ENCODE measurements at regions not wholly inside any gene's neighbourhood (a gene's known extent, or its start where the extent isn't known, plus 50 kb on each side); places are given as distances from the start of the nearest gene placed in this dataset.

DNA sequence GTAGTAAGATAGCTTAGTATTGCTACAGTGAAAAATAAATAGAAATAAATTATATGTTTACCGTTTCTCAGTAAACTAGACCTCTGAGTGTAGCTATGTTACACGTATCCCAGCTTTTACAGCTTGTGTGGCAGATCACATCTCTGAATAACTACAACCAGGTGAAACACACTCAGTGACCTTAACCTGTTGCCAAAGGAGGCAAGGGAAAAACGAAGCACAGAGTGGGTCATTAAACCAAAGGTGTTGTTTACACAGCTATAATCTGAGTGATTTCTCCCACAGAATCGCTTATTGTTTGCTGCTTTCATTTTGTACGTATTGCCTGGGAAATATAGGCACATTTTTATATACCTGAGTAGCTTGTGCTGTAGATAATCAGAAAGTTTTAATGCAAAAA, 688.2 kb upstream of the KIF2B start:
- dilution Hi-C loops (cut with MboI; ENCODE audit: extremely low pct_ligation_motif_present, low sequenced_read_pairs): no loop called here
- TF ChIP-seq, protein P1, sequence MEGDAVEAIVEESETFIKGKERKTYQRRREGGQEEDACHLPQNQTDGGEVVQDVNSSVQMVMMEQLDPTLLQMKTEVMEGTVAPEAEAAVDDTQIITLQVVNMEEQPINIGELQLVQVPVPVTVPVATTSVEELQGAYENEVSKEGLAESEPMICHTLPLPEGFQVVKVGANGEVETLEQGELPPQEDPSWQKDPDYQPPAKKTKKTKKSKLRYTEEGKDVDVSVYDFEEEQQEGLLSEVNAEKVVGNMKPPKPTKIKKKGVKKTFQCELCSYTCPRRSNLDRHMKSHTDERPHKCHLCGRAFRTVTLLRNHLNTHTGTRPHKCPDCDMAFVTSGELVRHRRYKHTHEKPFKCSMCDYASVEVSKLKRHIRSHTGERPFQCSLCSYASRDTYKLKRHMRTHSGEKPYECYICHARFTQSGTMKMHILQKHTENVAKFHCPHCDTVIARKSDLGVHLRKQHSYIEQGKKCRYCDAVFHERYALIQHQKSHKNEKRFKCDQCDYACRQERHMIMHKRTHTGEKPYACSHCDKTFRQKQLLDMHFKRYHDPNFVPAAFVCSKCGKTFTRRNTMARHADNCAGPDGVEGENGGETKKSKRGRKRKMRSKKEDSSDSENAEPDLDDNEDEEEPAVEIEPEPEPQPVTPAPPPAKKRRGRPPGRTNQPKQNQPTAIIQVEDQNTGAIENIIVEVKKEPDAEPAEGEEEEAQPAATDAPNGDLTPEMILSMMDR (optimal IDR thresholded peaks at IDR 0.05 in 1 of 3, IDR thresholded peaks at IDR 0.05 in 1 of 3, conservative IDR thresholded peaks at IDR 0.05 in 1 of 3; ENCODE audit: extremely low read depth in 1 of 3, insufficient read depth in 2 of 3, low read length in 3 of 3): no peak
- TF ChIP-seq EZH2 (IDR thresholded peaks at IDR 0.05; ENCODE audit: low read length): no peak
- Histone ChIP-seq H3K4me3 (ENCODE audit: control insufficient read depth in 2 of 3, extremely low read depth in 1 of 3, insufficient read depth in 2 of 3, low read depth in 1 of 3, low read length in 3 of 3) (no peak overlapping the region), H2AFZ (ENCODE audit: control insufficient read depth, low read length) (no peak overlapping the region), H3K4me2 (ENCODE audit: control insufficient read depth, extremely low read depth, insufficient read depth, low read depth, low read length) (no peak overlapping the region), H3K4me1 (ENCODE audit: control insufficient read depth, extremely low read depth, insufficient read depth, low read length) (no peaks in the 10 kb centered on the region), H3K27me3 (ENCODE audit: control insufficient read depth, extremely low read depth, insufficient read depth, low read length) (no peaks in the 10 kb centered on the region), H3K9me3 (ENCODE audit: control insufficient read depth, low read depth, low read length) (no peaks in the 10 kb centered on the region), H3K79me2 (ENCODE audit: control insufficient read depth, insufficient read depth, low read length) (no peaks in the 10 kb centered on the region), H3K36me3 (ENCODE audit: control insufficient read depth in 2 of 2, extremely low read depth in 1 of 2, insufficient read depth in 2 of 2, low read length in 2 of 2) (no peaks in the 10 kb centered on the region), H3K9ac (ENCODE audit: control insufficient read depth, extremely low read depth, insufficient read depth, low read length) (no peak overlapping the region), H3K27ac (ENCODE audit: control insufficient read depth, insufficient read depth, low read length) (no peak overlapping the region), H3K9me1 (ENCODE audit: control insufficient read depth, extremely low read depth, insufficient read depth, low read length) (no peaks in the 10 kb centered on the region), H4K20me1 (ENCODE audit: control insufficient read depth, extremely low read depth, insufficient read depth, low read length) (no peaks in the 10 kb centered on the region)
- DNase-seq (ENCODE audit: low read depth, low spot score) (no peak), FAIRE-seq (no peak)

DNA sequence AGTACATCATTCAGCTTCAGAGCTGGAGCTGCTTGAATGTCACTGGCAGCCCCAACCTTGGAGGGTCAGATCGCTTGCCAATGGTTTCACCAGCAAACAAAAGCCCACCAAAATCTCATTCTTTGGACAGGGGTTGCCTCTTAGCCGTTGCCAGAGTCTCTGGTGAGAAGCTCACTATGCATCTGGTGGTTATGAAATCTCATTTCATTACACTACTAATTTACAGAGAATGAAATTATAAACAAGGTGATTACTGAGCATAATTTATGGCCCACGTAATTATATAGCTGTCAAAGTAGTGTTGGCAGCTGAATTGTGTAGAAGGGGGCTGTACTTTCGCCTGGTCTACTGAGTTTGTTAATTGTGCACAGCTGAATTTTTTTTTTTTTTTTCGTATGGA, 688.9 kb upstream of the KIF2B start:
- Histone ChIP-seq H3K4me1 (ENCODE audit: control insufficient read depth, extremely low read depth, insufficient read depth, low read length) (no peaks in the 10 kb centered on the region), H3K9ac (ENCODE audit: control insufficient read depth, extremely low read depth, insufficient read depth, low read length) (no peak overlapping the region), H3K9me1 (ENCODE audit: control insufficient read depth, extremely low read depth, insufficient read depth, low read length) (no peaks in the 10 kb centered on the region), H3K36me3 (ENCODE audit: control insufficient read depth in 2 of 2, extremely low read depth in 1 of 2, insufficient read depth in 2 of 2, low read length in 2 of 2) (no peaks in the 10 kb centered on the region), H3K79me2 (ENCODE audit: control insufficient read depth, insufficient read depth, low read length) (no peaks in the 10 kb centered on the region), H2AFZ (ENCODE audit: control insufficient read depth, low read length) (no peak overlapping the region), H3K27ac (ENCODE audit: control insufficient read depth, insufficient read depth, low read length) (no peak overlapping the region), H4K20me1 (ENCODE audit: control insufficient read depth, extremely low read depth, insufficient read depth, low read length) (no peaks in the 10 kb centered on the region), H3K27me3 (ENCODE audit: control insufficient read depth, extremely low read depth, insufficient read depth, low read length) (no peaks in the 10 kb centered on the region), H3K4me2 (ENCODE audit: control insufficient read depth, extremely low read depth, insufficient read depth, low read depth, low read length) (no peak overlapping the region), H3K4me3 (ENCODE audit: control insufficient read depth in 2 of 3, extremely low read depth in 1 of 3, insufficient read depth in 2 of 3, low read depth in 1 of 3, low read length in 3 of 3) (no peak overlapping the region), H3K9me3 (ENCODE audit: control insufficient read depth, low read depth, low read length) (no peaks in the 10 kb centered on the region)
- FAIRE-seq: no peak
- dilution Hi-C loops (cut with MboI; ENCODE audit: extremely low pct_ligation_motif_present, low sequenced_read_pairs): no loop called here
- DNase-seq (ENCODE audit: low read depth, low spot score): no peak
- TF ChIP-seq, protein P1 (optimal IDR thresholded peaks at IDR 0.05 in 1 of 3, IDR thresholded peaks at IDR 0.05 in 1 of 3, conservative IDR thresholded peaks at IDR 0.05 in 1 of 3; ENCODE audit: extremely low read depth in 1 of 3, insufficient read depth in 2 of 3, low read length in 3 of 3): no peak
- TF ChIP-seq EZH2 (IDR thresholded peaks at IDR 0.05; ENCODE audit: low read length): no peak
